ENCODE measurements at regions not wholly inside any gene's neighbourhood (a gene's known extent, or its start where the extent isn't known, plus 50 kb on each side); places are given as distances from the start of the nearest gene placed in this dataset.
A peak's percentile ranks its signal among the peaks of the same experiment; 100 is the strongest.

- no peak overlapping the region for H3K4ac ChIP-seq (ENCODE audit: low read depth, low read length)
- no peak overlapping the region for H4K12ac ChIP-seq (ENCODE audit: low read depth, low read length)
- no peak overlapping the region for H2AK5ac ChIP-seq (ENCODE audit: low read length)
- no peak overlapping the region for H3K23ac ChIP-seq (ENCODE audit: low read length)
- H3K9me3 ChIP-seq (ENCODE audit: insufficient read depth, low read depth, low read length), result no peaks in the 10 kb centered on the region
- no peak overlapping the region for H4K91ac ChIP-seq (ENCODE audit: low read depth, low read length)
- WGBS (ENCODE audit: extremely low coverage, insufficient coverage, insufficient read length), result no CpG with 5 or more reads among the region's 4 CpGs
- no peak overlapping the region for H2BK12ac ChIP-seq (ENCODE audit: low read length)
- no peak overlapping the region for H2BK120ac ChIP-seq (ENCODE audit: insufficient read depth, low read length, poor library complexity)
- H3K14ac ChIP-seq (ENCODE audit: low read length), result no peak overlapping the region
- H3K4me1 ChIP-seq (ENCODE audit: control insufficient read depth in 1 of 2, insufficient read depth in 2 of 2, low read length in 2 of 2), result peaks cover 0 to 3% of the 10 kb centered on the region in 2 experiments
- no peaks in the 10 kb centered on the region for H3K79me1 ChIP-seq (ENCODE audit: low read length)
- H3K9ac ChIP-seq (ENCODE audit: low read length), result no peak overlapping the region
- no peak overlapping the region for H3K18ac ChIP-seq (ENCODE audit: low read length)
- no peak overlapping the region for H2AFZ ChIP-seq (ENCODE audit: insufficient read depth, low read length, poor library complexity)
- no peak overlapping the region for H3K4me2 ChIP-seq (ENCODE audit: low read length)
- H3K36me3 ChIP-seq (ENCODE audit: control insufficient read depth in 1 of 2, insufficient read depth in 2 of 2, low read length in 2 of 2), result no peaks in the 10 kb centered on the region
- H4K8ac ChIP-seq (ENCODE audit: low read depth, low read length), result no peak overlapping the region
- no peak overlapping the region for H2BK5ac ChIP-seq (ENCODE audit: low read depth, low read length, poor library complexity)
- H3K79me2 ChIP-seq (ENCODE audit: control insufficient read depth, insufficient read depth, low read length, poor library complexity), result no peaks in the 10 kb centered on the region
- no peak overlapping the region for H3K4me3 ChIP-seq (ENCODE audit: low read depth, low read length)
- no peak for DNase-seq
- no peaks in the 10 kb centered on the region for H3K27me3 ChIP-seq (ENCODE audit: insufficient read depth, low read length)
- no peak overlapping the region for H3K27ac ChIP-seq (ENCODE audit: low read depth, low read length)
Observed at GRCh38 chr4:17068891-17069290, 170.4 kb upstream of the LDB2 start.

- Histone ChIP-seq H3K79me1 (ENCODE audit: low read length) (no peaks in the 10 kb centered on the region), H3K27ac (ENCODE audit: low read depth, low read length) (no peak overlapping the region), H3K14ac (ENCODE audit: low read length) (no peak overlapping the region), H3K4me2 (ENCODE audit: low read length) (no peak overlapping the region), H3K36me3 (ENCODE audit: control insufficient read depth in 1 of 2, insufficient read depth in 2 of 2, low read length in 2 of 2) (no peaks in the 10 kb centered on the region), H3K18ac (ENCODE audit: low read length) (no peak overlapping the region), H4K91ac (ENCODE audit: low read depth, low read length) (no peak overlapping the region), H4K8ac (ENCODE audit: low read depth, low read length) (no peak overlapping the region), H2AK5ac (ENCODE audit: low read length) (no peak overlapping the region), H4K12ac (ENCODE audit: low read depth, low read length) (no peak overlapping the region), H3K4me1 (ENCODE audit: control insufficient read depth in 1 of 2, insufficient read depth in 2 of 2, low read length in 2 of 2) (peaks cover 0 to 3% of the 10 kb centered on the region in 2 experiments), H3K9me3 (ENCODE audit: insufficient read depth, low read depth, low read length) (no peaks in the 10 kb centered on the region), H3K4me3 (ENCODE audit: low read depth, low read length) (no peak overlapping the region), H2BK5ac (ENCODE audit: low read depth, low read length, poor library complexity) (no peak overlapping the region), H3K9ac (ENCODE audit: low read length) (no peak overlapping the region), H3K79me2 (ENCODE audit: control insufficient read depth, insufficient read depth, low read length, poor library complexity) (no peaks in the 10 kb centered on the region), H3K27me3 (ENCODE audit: insufficient read depth, low read length) (no peaks in the 10 kb centered on the region), H2AFZ (ENCODE audit: insufficient read depth, low read length, poor library complexity) (no peak overlapping the region), H3K4ac (ENCODE audit: low read depth, low read length) (no peak overlapping the region), H2BK120ac (ENCODE audit: insufficient read depth, low read length, poor library complexity) (no peak overlapping the region), H3K23ac (ENCODE audit: low read length) (no peak overlapping the region), H2BK12ac (ENCODE audit: low read length) (no peak overlapping the region)
- no peak for DNase-seq
- WGBS (ENCODE audit: extremely low coverage, insufficient coverage, insufficient read length), result no CpG with 5 or more reads among the region's 2 CpGs
Observed at GRCh38 chr4:17068392-17068791, 169.9 kb upstream of the LDB2 start.

GRCh38 chr4:17066972-17067371 is 168.5 kb upstream of the LDB2 start:
- H3K23ac ChIP-seq (ENCODE audit: low read length), result no peak overlapping the region
- H3K27me3 ChIP-seq (ENCODE audit: insufficient read depth, low read length), result no peaks in the 10 kb centered on the region
- H3K18ac ChIP-seq (ENCODE audit: low read length), result no peak overlapping the region
- peaks cover 0 to 3% of the 10 kb centered on the region in 2 experiments for H3K4me1 ChIP-seq (ENCODE audit: control insufficient read depth in 1 of 2, insufficient read depth in 2 of 2, low read length in 2 of 2)
- H4K8ac ChIP-seq (ENCODE audit: low read depth, low read length), result no peak overlapping the region
- no peak overlapping the region for H3K14ac ChIP-seq (ENCODE audit: low read length)
- H4K91ac ChIP-seq (ENCODE audit: low read depth, low read length), result no peak overlapping the region
- peak; percentile 12 to 43 for DNase-seq
- H4K12ac ChIP-seq (ENCODE audit: low read depth, low read length), result no peak overlapping the region
- H3K79me1 ChIP-seq (ENCODE audit: low read length), result no peaks in the 10 kb centered on the region
- H3K4me3 ChIP-seq (ENCODE audit: low read depth, low read length), result no peak overlapping the region
- H3K4ac ChIP-seq (ENCODE audit: low read depth, low read length), result no peak overlapping the region
- H3K36me3 ChIP-seq (ENCODE audit: control insufficient read depth in 1 of 2, insufficient read depth in 2 of 2, low read length in 2 of 2), result no peaks in the 10 kb centered on the region
- H2BK120ac ChIP-seq (ENCODE audit: insufficient read depth, low read length, poor library complexity), result no peak overlapping the region
- no CpG with 5 or more reads among the region's 4 CpGs for whole genome bisulfite sequencing (ENCODE audit: extremely low coverage, insufficient coverage, insufficient read length)
- H3K9me3 ChIP-seq (ENCODE audit: insufficient read depth, low read depth, low read length), result no peaks in the 10 kb centered on the region
- no peak overlapping the region for H2BK12ac ChIP-seq (ENCODE audit: low read length)
- no peak overlapping the region for H3K4me2 ChIP-seq (ENCODE audit: low read length)
- no peak overlapping the region for H3K27ac ChIP-seq (ENCODE audit: low read depth, low read length)
- H3K79me2 ChIP-seq (ENCODE audit: control insufficient read depth, insufficient read depth, low read length, poor library complexity), result no peaks in the 10 kb centered on the region
- H3K9ac ChIP-seq (ENCODE audit: low read length), result no peak overlapping the region
- no peak overlapping the region for H2AFZ ChIP-seq (ENCODE audit: insufficient read depth, low read length, poor library complexity)
- no peak overlapping the region for H2BK5ac ChIP-seq (ENCODE audit: low read depth, low read length, poor library complexity)
- no peak overlapping the region for H2AK5ac ChIP-seq (ENCODE audit: low read length)

DNA sequence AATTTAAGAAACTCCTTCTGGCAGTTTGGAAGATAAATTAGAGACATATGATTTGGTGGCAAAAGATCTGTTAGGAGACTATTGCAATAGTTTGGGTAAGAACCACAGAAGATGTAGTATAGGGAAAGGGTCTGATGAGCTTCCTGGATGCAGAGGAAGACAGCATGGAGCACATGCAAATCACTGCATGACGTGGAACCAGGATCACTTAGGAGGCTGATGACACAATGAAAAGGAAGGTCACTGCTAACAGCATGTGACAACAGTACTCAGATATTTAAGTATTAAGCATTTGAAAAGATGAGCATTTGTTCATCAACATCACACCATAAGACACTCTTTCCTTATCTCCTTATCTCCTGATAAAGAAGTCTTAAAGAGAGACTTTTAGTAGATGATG is 167.8 kb upstream of the LDB2 start:
- Histone ChIP-seq H3K4ac (ENCODE audit: low read depth, low read length) (no peak overlapping the region), H3K27me3 (ENCODE audit: insufficient read depth, low read length) (no peaks in the 10 kb centered on the region), H3K18ac (ENCODE audit: low read length) (no peak overlapping the region), H2AFZ (ENCODE audit: insufficient read depth, low read length, poor library complexity) (no peak overlapping the region), H3K4me3 (ENCODE audit: low read depth, low read length) (no peak overlapping the region), H4K91ac (ENCODE audit: low read depth, low read length) (no peak overlapping the region), H4K12ac (ENCODE audit: low read depth, low read length) (no peak overlapping the region), H3K14ac (ENCODE audit: low read length) (no peak overlapping the region), H2BK12ac (ENCODE audit: low read length) (no peak overlapping the region), H2AK5ac (ENCODE audit: low read length) (no peak overlapping the region), H3K9ac (ENCODE audit: low read length) (no peak overlapping the region), H3K4me1 (ENCODE audit: control insufficient read depth in 1 of 2, insufficient read depth in 2 of 2, low read length in 2 of 2) (peaks cover 0 to 3% of the 10 kb centered on the region in 2 experiments), H3K79me2 (ENCODE audit: control insufficient read depth, insufficient read depth, low read length, poor library complexity) (no peaks in the 10 kb centered on the region), H2BK5ac (ENCODE audit: low read depth, low read length, poor library complexity) (no peak overlapping the region), H2BK120ac (ENCODE audit: insufficient read depth, low read length, poor library complexity) (no peak overlapping the region), H3K23ac (ENCODE audit: low read length) (no peak overlapping the region), H4K8ac (ENCODE audit: low read depth, low read length) (no peak overlapping the region), H3K27ac (ENCODE audit: low read depth, low read length) (no peak overlapping the region), H3K79me1 (ENCODE audit: low read length) (no peaks in the 10 kb centered on the region), H3K4me2 (ENCODE audit: low read length) (no peak overlapping the region), H3K9me3 (ENCODE audit: insufficient read depth, low read depth, low read length) (no peaks in the 10 kb centered on the region), H3K36me3 (ENCODE audit: control insufficient read depth in 1 of 2, insufficient read depth in 2 of 2, low read length in 2 of 2) (no peaks in the 10 kb centered on the region)
- WGBS (ENCODE audit: extremely low coverage, insufficient coverage, insufficient read length), result no CpG with 5 or more reads among the region's 1 CpG
- DNase-seq, result no peak
